ENCODE measurements at regions not wholly inside any gene's neighbourhood (a gene's known extent, or its start where the extent isn't known, plus 50 kb on each side); places are given as distances from the start of the nearest gene placed in this dataset.

GRCh38 chr12:3968523-3968922 is 95.3 kb upstream of the PARP11 start:
- TF ChIP-seq CTCF (conservative IDR thresholded peaks at IDR 0.05) (no peak), EZH2 (IDR thresholded peaks at IDR 0.05; ENCODE audit: low read depth) (no peak)
- Histone ChIP-seq H3K27ac (no peak overlapping the region), H3F3A (ENCODE audit: insufficient read depth, low read depth) (no peaks in the 10 kb centered on the region), H3K9me3 (ENCODE audit: insufficient read depth, low read depth) (no peaks in the 10 kb centered on the region), H3K4me3 (no peak overlapping the region), H3K79me2 (ENCODE audit: low read depth) (no peaks in the 10 kb centered on the region), H3K36me3 (ENCODE audit: low read depth) (no peaks in the 10 kb centered on the region), H4K20me1 (ENCODE audit: insufficient read depth) (no peaks in the 10 kb centered on the region; the same call in 1 of the 2 replicates), H3K27me3 (ENCODE audit: insufficient read depth, low read depth) (peaks cover 87% of the 10 kb centered on the region), H3K4me2 (no peak overlapping the region), H3K4me1 (replicated peaks; ENCODE audit: insufficient read depth) (no peaks in the 10 kb centered on the region), H2AFZ (no peak overlapping the region), H3K9me2 (ENCODE audit: insufficient read depth) (no peaks in the 10 kb centered on the region)
- ChIA-PET POLR2A (ENCODE audit: unreplicated experiment) (no interaction called here), CTCF (no interaction called here)
- no TSS peak for BruUV-seq (replicated peaks)
- DNase-seq = no peak
- intact Hi-C loops (cut with micrococcal nuclease; ENCODE audit: unreplicated experiment) = no loop called here

- H4K20me1 ChIP-seq (ENCODE audit: insufficient read depth) = no peaks in the 10 kb centered on the region; the same call in 1 of the 2 replicates
- H3K4me2 ChIP-seq = no peak overlapping the region
- H3K4me3 ChIP-seq = no peak overlapping the region
- ChIA-PET CTCF (no interaction called here), POLR2A (ENCODE audit: unreplicated experiment) (no interaction called here)
- no peaks in the 10 kb centered on the region for H3F3A ChIP-seq (ENCODE audit: insufficient read depth, low read depth)
- no peaks in the 10 kb centered on the region for H3K9me3 ChIP-seq (ENCODE audit: insufficient read depth, low read depth)
- no peaks in the 10 kb centered on the region for H3K79me2 ChIP-seq (ENCODE audit: low read depth)
- H3K27ac ChIP-seq = no peak overlapping the region
- no peak for TF ChIP-seq EZH2 (IDR thresholded peaks at IDR 0.05; ENCODE audit: low read depth)
- no TSS peak for BruUV-seq (replicated peaks)
- intact Hi-C loops (cut with micrococcal nuclease; ENCODE audit: unreplicated experiment) = no loop called here
- H3K9me2 ChIP-seq (ENCODE audit: insufficient read depth) = no peaks in the 10 kb centered on the region
- H3K27me3 ChIP-seq (ENCODE audit: insufficient read depth, low read depth) = peaks cover 87% of the 10 kb centered on the region
- no peak overlapping the region for H2AFZ ChIP-seq
- no peaks in the 10 kb centered on the region for H3K36me3 ChIP-seq (ENCODE audit: low read depth)
- no peaks in the 10 kb centered on the region for H3K4me1 ChIP-seq (replicated peaks; ENCODE audit: insufficient read depth)
- DNase-seq = no peak
Measured at GRCh38 chr12:3967556-3968160, 94.5 kb upstream of the PARP11 start.

GRCh38 chr12:3966376-3966775 is 93.2 kb upstream of the PARP11 start:
- Histone ChIP-seq H3F3A (ENCODE audit: insufficient read depth, low read depth) (no peaks in the 10 kb centered on the region), H3K4me2 (no peak overlapping the region), H2AFZ (no peak overlapping the region), H3K36me3 (ENCODE audit: low read depth) (no peaks in the 10 kb centered on the region), H3K27ac (no peak overlapping the region), H4K20me1 (ENCODE audit: insufficient read depth) (no peaks in the 10 kb centered on the region; the same call in 1 of the 2 replicates), H3K9me3 (ENCODE audit: insufficient read depth, low read depth) (no peaks in the 10 kb centered on the region), H3K4me3 (no peak overlapping the region), H3K79me2 (ENCODE audit: low read depth) (no peaks in the 10 kb centered on the region), H3K9me2 (ENCODE audit: insufficient read depth) (no peaks in the 10 kb centered on the region), H3K27me3 (ENCODE audit: insufficient read depth, low read depth) (peaks cover 87% of the 10 kb centered on the region), H3K4me1 (replicated peaks; ENCODE audit: insufficient read depth) (no peaks in the 10 kb centered on the region)
- DNase-seq = no peak
- TF ChIP-seq CTCF (conservative IDR thresholded peaks at IDR 0.05) (no peak), EZH2 (IDR thresholded peaks at IDR 0.05; ENCODE audit: low read depth) (no peak)
- ChIA-PET CTCF (no interaction called here), POLR2A (ENCODE audit: unreplicated experiment) (no interaction called here)
- BruUV-seq (replicated peaks) = no TSS peak
- intact Hi-C loops (cut with micrococcal nuclease; ENCODE audit: unreplicated experiment) = no loop called here

- BruUV-seq (replicated peaks) = no TSS peak
- no peaks in the 10 kb centered on the region for H3K4me1 ChIP-seq (replicated peaks; ENCODE audit: insufficient read depth)
- no peak overlapping the region for H2AFZ ChIP-seq
- H3K9me3 ChIP-seq (ENCODE audit: insufficient read depth, low read depth) = no peaks in the 10 kb centered on the region
- DNase-seq = no peak
- H3K79me2 ChIP-seq (ENCODE audit: low read depth) = no peaks in the 10 kb centered on the region
- no peaks in the 10 kb centered on the region for H3K9me2 ChIP-seq (ENCODE audit: insufficient read depth)
- no peak overlapping the region for H3K4me2 ChIP-seq
- no peaks in the 10 kb centered on the region for H3K36me3 ChIP-seq (ENCODE audit: low read depth)
- TF ChIP-seq CTCF (conservative IDR thresholded peaks at IDR 0.05) (no peak), EZH2 (IDR thresholded peaks at IDR 0.05; ENCODE audit: low read depth) (no peak)
- no peaks in the 10 kb centered on the region; the same call in 1 of the 2 replicates for H4K20me1 ChIP-seq (ENCODE audit: insufficient read depth)
- intact Hi-C loops (cut with micrococcal nuclease; ENCODE audit: unreplicated experiment) = no loop called here
- peaks cover 87% of the 10 kb centered on the region for H3K27me3 ChIP-seq (ENCODE audit: insufficient read depth, low read depth)
- ChIA-PET CTCF (no interaction called here), POLR2A (ENCODE audit: unreplicated experiment) (no interaction called here)
- H3F3A ChIP-seq (ENCODE audit: insufficient read depth, low read depth) = no peaks in the 10 kb centered on the region
- H3K27ac ChIP-seq = no peak overlapping the region
- H3K4me3 ChIP-seq = no peak overlapping the region
Measured at GRCh38 chr12:3965046-3965445, 91.8 kb upstream of the PARP11 start.

Data from PC-9 (cell line).